IPS-20b (cell line): ENCODE measurements at regions not wholly inside any gene's neighbourhood (a gene's known extent, or its start where the extent isn't known, plus 50 kb on each side); places are given as distances from the start of the nearest gene placed in this dataset.

Experiments used
- H3K27ac ChIP-seq: one replicate; pipeline ENCODE4 v1.5.1; 2013; ENCODE audit warnings: low read length
- H3K27me3 ChIP-seq: 2 replicates; pipeline ENCODE4 v1.6.1; 2013; ENCODE audit warnings: mild to moderate bottlenecking, low read length, inconsistent platforms; ENCODE audit not compliant: insufficient read depth
- H3K36me3 ChIP-seq: 2 replicates; pipeline ENCODE4 v1.6.1; 2013; ENCODE audit warnings: low read depth, mild to moderate bottlenecking, inconsistent platforms, low read length, moderate library complexity; ENCODE audit not compliant: insufficient read depth
- H3K4me1 ChIP-seq: 2 replicates; pipeline ENCODE4 v1.6.1; 2013; ENCODE audit warnings: mild to moderate bottlenecking, control low read depth, inconsistent platforms, low read length, moderate library complexity; ENCODE audit not compliant: insufficient read depth
- H3K4me3 ChIP-seq: 2 replicates; pipeline ENCODE4 v1.5.1; 2013; ENCODE audit warnings: mild to moderate bottlenecking, low read length, inconsistent platforms
- H3K9ac ChIP-seq: 2 replicates; pipeline ENCODE4 v1.6.1; 2013; ENCODE audit warnings: low read depth, mild to moderate bottlenecking, inconsistent platforms, low read length, moderate library complexity
- H3K9me3 ChIP-seq: 2 replicates; pipeline ENCODE4 v1.6.1; 2013; ENCODE audit warnings: mild to moderate bottlenecking, low read depth, low read length, inconsistent platforms; ENCODE audit not compliant: insufficient read depth

DNA sequence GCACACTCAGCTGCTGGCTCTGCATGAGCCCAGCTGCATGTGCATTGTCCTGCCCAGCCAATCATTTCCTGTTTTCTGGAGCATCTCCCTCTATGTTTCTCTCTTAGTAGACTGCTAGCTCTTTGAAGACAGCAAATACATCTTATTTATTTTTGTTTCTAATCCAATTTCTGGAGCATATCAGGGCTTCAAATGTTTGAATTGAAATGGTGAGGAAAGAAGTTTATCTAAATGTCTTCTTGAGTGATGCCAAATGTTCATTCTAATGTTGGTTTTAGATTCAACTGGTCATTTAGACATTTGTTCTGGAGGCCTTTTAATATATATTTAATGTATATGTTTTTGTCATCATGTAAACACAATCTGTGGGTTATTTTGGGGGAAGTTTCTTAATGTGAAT is 141.9 kb downstream of the DNAJB9 start:
- no peaks in the 10 kb centered on the region for H3K4me1 ChIP-seq
- H3K4me3 ChIP-seq, result no peak overlapping the region
- no peaks in the 10 kb centered on the region for H3K27me3 ChIP-seq
- no peaks in the 10 kb centered on the region for H3K36me3 ChIP-seq
- no peaks in the 10 kb centered on the region for H3K9me3 ChIP-seq
- H3K27ac ChIP-seq, result no peak overlapping the region
- no peak overlapping the region for H3K9ac ChIP-seq

DNA sequence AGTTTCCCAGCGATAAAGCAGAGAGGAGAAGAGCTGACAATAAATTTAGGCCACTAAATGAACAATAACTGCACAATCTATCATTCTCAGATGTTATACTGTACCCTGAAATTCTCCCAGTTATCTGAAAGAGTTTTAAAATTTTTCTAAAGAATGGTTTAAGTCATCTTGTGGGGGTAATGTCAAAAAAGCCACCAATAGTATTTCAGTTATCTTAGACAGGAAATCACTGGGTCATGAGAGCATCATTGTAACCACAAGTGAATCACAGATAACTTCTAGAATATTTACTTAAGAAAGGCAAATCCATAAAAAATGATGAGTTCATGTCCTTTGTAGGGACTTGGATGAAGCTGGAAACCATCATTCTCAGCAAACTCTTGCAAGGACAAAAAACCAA is 147.1 kb downstream of the DNAJB9 start:
- H3K4me3 ChIP-seq, result no peak overlapping the region
- no peak overlapping the region for H3K27ac ChIP-seq
- H3K9ac ChIP-seq, result no peak overlapping the region
- no peaks in the 10 kb centered on the region for H3K4me1 ChIP-seq
- no peaks in the 10 kb centered on the region for H3K36me3 ChIP-seq
- H3K9me3 ChIP-seq, result no peaks in the 10 kb centered on the region
- no peaks in the 10 kb centered on the region for H3K27me3 ChIP-seq

DNA sequence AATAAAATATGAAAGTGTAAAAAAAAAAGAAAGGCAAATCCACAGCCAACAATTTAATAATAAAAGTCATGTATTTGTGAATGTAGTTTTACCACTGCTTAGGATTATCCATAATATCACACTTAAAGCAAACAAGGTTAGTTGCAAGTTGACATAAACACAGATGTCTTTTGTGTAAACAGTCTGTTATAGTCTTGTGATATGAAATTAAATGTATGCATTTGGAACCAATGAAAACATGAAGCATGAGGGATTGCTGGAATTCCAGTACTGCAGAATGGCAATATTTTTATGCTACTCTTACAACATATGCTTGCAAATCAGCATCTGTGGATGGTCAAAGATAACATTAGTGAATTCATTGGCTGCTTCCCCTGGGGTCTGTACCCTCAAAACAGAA is 148.1 kb downstream of the DNAJB9 start:
- H3K27me3 ChIP-seq, result no peaks in the 10 kb centered on the region
- H3K9me3 ChIP-seq, result no peaks in the 10 kb centered on the region
- no peak overlapping the region for H3K4me3 ChIP-seq
- no peaks in the 10 kb centered on the region for H3K4me1 ChIP-seq
- H3K27ac ChIP-seq, result no peak overlapping the region
- H3K36me3 ChIP-seq, result no peaks in the 10 kb centered on the region
- no peak overlapping the region for H3K9ac ChIP-seq

DNA sequence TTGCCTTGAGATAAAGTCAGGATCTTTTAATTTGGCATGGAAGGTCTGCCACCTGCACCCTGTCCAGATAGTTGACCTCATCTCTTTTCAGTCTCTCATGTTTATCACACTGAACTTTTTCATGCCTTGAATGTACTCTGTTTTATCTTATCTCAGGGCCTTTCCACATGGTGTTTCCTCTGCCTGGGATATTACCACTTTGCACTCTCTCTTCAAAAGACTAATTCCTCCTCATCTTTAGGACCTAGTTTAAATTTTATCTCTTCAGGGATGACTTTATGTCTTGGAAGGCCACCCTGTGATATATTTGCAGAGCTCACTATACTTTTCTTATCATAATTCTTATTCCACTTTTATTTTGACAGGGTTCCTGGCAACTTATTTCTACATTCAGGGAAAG is 150.0 kb downstream of the DNAJB9 start:
- H3K9me3 ChIP-seq, result no peaks in the 10 kb centered on the region
- H3K9ac ChIP-seq, result no peak overlapping the region
- no peak overlapping the region for H3K27ac ChIP-seq
- no peak overlapping the region for H3K4me3 ChIP-seq
- peaks cover 6% of the 10 kb centered on the region; the same call in 1 of the 2 replicates for H3K4me1 ChIP-seq
- no peaks in the 10 kb centered on the region for H3K36me3 ChIP-seq
- no peaks in the 10 kb centered on the region for H3K27me3 ChIP-seq

DNA sequence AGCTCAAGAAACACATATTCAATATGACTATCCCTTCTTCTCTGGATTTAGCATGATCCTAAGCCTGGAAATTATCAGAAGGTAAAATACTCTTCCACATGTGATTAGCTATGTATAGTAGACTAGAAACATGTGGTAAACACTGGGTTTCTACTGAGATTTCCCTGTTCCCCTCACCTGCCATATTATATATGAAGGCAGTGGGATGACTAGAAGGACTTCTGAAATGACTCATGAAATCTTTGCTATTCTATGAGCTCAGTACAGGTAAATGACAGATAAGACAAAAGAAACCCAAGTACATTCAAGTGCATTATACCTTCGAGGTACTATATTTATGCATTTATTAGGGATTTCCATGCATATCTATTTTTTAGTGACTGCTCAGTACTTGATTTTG is 152.9 kb downstream of the DNAJB9 start:
- no peak overlapping the region for H3K9ac ChIP-seq
- H3K27me3 ChIP-seq, result no peaks in the 10 kb centered on the region
- H3K4me1 ChIP-seq, result peaks cover 6% of the 10 kb centered on the region; the same call in 1 of the 2 replicates
- H3K4me3 ChIP-seq, result no peak overlapping the region
- no peaks in the 10 kb centered on the region for H3K9me3 ChIP-seq
- H3K36me3 ChIP-seq, result no peaks in the 10 kb centered on the region
- H3K27ac ChIP-seq, result no peak overlapping the region

DNA sequence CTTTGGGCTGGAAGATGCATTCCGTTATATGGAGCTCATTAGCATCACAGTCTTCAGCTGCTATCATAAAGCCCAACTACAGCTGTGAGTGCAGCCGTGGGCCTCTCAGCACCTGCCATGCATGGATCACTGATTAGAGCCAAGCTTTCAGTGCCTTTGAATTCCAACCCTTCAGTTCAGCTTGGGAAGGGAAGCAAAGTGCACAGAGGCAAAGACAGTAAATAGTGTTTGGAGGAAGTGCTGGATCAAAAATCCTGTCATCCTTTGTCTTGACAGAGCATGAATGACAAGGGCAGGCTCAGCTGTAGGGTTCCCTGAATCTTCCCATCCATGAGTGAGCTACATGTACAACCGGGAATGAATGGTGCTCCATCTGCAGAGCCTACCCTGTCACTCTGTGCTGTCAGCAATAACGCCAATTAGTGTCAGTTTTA is 153.7 kb downstream of the DNAJB9 start:
- Histone ChIP-seq H3K27me3 (no peaks in the 10 kb centered on the region), H3K9me3 (no peaks in the 10 kb centered on the region)

DNA sequence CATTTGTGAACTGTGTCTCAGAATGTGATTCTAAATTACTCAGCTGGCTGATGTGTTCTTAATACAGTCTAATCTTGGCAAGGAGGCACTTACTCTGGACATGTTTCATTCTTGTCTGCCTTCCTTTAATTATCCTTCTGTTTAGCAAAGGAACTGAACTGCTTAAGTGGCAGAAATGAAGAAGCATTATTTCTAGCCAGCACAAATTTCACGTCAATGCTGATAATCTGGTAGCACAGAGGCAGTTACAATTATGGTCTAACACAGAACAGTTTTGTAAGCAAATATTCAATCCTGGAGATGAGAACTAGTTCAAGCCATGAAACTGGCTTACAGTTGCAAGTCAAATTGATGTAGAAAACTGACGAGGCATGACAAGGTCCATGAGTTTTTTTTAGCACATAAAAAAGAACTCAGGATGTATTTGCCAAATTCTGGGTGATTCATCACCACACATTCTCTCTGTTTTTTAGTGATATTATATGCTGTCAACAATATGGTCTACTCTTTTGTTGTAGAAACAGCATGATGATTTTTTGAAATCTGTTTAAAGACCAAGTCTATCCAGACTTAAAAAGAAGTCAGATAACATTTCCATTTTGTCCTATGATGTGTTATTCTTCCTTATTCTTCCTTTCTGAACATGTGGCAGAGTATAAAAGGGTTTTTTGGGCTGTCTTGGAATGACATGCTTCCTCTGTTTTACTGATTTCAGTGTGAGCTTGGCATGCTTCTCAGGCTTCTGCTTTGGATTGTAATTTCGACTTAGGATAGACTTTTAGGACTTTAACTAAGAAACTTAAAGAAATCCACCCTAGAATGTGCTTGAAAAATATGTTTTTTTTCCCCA is 154.8 kb downstream of the DNAJB9 start:
- Histone ChIP-seq H3K9me3 (no peaks in the 10 kb centered on the region), H3K4me1 (peaks cover 6% of the 10 kb centered on the region; the same call in 1 of the 2 replicates), H3K9ac (no peak overlapping the region), H3K27me3 (no peaks in the 10 kb centered on the region), H3K4me3 (no peak overlapping the region), H3K36me3 (no peaks in the 10 kb centered on the region), H3K27ac (no peak overlapping the region)

More for the DNA sequence above, 153.7 kb downstream of the DNAJB9 start:
- Histone ChIP-seq H3K36me3 (no peaks in the 10 kb centered on the region), H3K9ac (no peak overlapping the region), H3K4me1 (peaks cover 6% of the 10 kb centered on the region; the same call in 1 of the 2 replicates), H3K4me3 (no peak overlapping the region), H3K27ac (no peak overlapping the region)

DNA sequence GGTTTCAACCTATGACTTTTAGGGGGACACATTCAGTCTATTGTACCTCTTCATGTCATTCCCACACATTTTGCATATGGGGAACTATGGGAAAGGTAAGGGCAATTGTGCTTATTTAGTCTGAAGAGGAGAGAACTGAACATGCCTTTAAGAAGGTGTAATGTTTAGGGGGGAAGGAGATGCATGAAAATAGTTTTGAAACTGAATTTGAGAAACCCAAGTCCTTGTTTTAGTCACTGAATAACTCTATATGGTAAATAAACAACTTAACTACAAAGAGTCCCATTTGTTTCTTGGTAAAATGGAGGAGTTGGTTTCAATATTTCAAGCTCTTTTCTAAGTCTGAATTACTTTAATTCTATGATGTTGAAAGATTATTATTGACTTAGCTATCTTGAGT is 166.1 kb downstream of the DNAJB9 start:
- Histone ChIP-seq H3K4me1 (no peaks in the 10 kb centered on the region), H3K9me3 (no peaks in the 10 kb centered on the region), H3K9ac (no peak overlapping the region), H3K27ac (no peak overlapping the region), H3K27me3 (no peaks in the 10 kb centered on the region), H3K36me3 (no peaks in the 10 kb centered on the region), H3K4me3 (no peak overlapping the region)

DNA sequence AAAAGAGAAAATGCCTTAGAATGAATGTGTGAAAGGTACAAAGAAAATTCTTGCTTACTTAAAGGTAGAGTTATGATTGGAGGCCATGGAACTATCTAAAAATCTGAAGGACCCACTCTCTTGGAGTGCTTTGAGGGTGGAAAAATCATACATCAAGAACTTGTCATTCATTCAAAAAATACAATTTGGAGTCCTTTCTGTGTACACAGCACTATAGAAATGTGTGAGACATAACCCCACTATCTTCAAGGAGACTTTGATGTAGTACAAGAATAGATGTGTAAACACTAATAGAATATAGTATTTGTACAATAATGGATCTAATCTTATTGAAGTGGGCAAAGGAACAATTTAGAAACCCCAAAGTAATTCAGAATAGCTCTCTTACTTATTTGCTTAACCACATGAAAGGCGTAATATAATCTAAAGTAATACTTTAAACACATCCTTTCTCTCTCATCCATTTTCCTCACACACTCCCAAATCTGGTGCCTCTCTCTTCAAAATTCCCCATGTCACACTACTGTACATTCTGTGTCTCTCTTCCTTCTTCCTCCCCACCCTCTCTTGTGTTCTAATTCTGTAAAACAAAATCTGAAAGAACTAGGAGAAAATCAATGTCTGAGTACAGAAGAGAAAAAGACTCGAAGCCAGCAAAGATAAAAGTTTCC is 166.7 kb downstream of the DNAJB9 start:
- Histone ChIP-seq H3K36me3 (no peaks in the 10 kb centered on the region), H3K4me1 (no peaks in the 10 kb centered on the region), H3K9me3 (no peaks in the 10 kb centered on the region), H3K27me3 (no peaks in the 10 kb centered on the region), H3K9ac (no peak overlapping the region), H3K4me3 (no peak overlapping the region), H3K27ac (no peak overlapping the region)

DNA sequence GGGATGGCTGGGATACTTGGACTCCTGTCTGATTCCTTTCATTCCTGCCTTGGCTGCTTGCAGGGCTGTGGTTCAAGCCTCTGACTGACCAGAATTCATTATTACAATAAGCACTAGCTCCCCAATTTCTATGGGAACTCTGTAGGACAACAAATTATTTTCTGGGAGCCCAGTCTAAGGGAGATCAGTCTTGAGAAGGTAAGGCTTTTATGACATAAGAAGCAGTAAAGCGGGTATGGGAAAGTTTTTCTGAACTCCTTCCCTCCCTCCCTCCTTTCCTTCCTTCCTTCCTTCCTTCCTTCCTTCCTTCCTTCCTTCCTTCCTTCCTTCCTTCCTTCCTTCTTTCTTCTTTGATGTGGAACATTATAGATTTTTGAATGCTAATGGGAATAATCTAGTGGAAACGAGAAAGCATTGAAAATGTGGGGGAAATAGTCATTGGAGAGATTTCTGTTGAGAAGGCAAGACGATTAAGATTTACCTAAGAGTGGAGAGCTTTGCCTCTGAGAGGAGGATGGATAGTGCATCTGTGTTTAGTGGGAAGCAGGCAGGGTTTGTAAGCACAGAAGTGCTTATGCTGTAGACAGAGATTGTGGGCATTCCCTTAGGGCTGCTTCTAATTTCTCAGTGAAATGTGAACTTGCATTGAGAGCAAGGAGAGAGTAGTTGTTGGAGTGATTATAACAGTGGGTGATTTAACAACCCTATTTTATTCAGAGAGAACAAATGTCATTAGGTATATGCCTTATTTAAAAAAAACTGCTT is 201.5 kb downstream of the DNAJB9 start:
- Histone ChIP-seq H3K4me1 (no peaks in the 10 kb centered on the region), H3K4me3 (no peak overlapping the region), H3K27ac (no peak overlapping the region), H3K9me3 (no peaks in the 10 kb centered on the region), H3K27me3 (no peaks in the 10 kb centered on the region), H3K9ac (no peak overlapping the region), H3K36me3 (no peaks in the 10 kb centered on the region)

DNA sequence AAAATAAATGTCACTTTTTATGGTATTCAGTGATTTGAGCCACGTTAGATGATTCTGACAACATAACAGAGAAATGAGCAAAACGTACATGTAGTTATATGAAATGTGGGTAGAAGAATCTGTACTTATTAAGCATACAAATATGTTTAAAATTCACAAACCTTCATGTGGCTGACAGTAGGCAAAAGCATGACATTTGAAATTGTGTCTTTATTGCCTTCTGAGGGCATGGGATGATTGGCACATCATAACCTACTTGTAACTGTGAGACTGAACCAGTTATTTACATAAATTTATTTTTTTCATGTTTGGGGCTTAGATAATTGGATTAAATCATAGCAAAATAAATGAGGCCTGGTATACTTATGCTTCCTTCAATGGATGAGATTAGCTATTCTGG is 202.2 kb downstream of the DNAJB9 start:
- Histone ChIP-seq H3K27ac (no peak overlapping the region), H3K36me3 (no peaks in the 10 kb centered on the region), H3K27me3 (no peaks in the 10 kb centered on the region), H3K4me1 (no peaks in the 10 kb centered on the region), H3K9ac (no peak overlapping the region), H3K4me3 (no peak overlapping the region), H3K9me3 (no peaks in the 10 kb centered on the region)
